CD1c-positive myeloid dendritic cell (primary cell): ENCODE measurements at regions not wholly inside any gene's neighbourhood (a gene's known extent, or its start where the extent isn't known, plus 50 kb on each side); places are given as distances from the start of the nearest gene placed in this dataset.

Experiments
- DNase-seq: peaks from one replicate; pipeline ENCODE4 v3.0.0-alpha.2; 2016; ENCODE audit errors: extremely low spot score

- DNase-seq = no peak
Measured at GRCh38 chr13:107743983-107744382, 471.4 kb downstream of the LIG4 start.

- DNase-seq = no peak
Measured at GRCh38 chr13:107743526-107743925, 471.8 kb downstream of the LIG4 start.

DNA sequence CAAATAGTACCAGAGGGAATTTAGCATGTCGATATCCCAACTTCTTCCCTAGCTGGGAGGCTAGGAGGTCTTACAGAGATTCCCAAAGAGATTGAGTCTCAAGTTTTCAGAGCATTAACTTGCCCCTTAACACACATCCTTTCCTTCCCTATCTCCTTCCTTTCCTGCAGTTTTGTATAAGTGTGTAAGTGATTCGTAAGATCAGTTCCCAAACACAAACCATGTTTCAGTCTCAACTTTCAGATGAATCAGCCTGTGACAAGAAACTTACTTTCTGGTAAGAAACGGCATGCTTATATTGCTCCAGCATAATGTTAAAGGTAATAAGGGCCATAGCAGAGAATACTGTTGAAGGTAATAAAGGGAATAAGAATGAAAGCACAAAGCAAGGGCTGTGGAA lies 472.2 kb downstream of the LIG4 start:
- DNase-seq = no peak

DNA sequence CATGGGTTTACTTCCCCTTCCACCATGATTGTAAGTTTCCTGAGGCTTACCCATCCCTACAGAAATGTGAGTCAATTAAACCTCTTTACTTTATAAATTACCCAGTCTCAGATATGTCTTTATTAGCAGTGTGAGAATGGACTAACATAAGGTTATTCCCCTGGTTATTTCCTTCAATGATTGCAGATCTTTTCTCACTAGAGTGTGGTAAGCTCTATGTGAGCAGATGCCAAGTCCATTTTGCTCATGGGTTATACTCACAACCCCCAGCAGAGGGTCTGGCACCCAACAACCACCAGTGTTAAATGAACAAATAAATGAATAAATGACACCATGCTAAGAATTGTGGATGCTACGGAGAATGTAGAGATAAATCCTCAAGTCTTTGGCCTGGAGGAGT lies 472.8 kb downstream of the LIG4 start:
- no peak for DNase-seq

- no peak for DNase-seq
Measured at GRCh38 chr13:107738004-107738403, 477.3 kb downstream of the LIG4 start.

- no peak for DNase-seq
Measured at GRCh38 chr13:107736731-107737130, 478.6 kb downstream of the LIG4 start.

DNA sequence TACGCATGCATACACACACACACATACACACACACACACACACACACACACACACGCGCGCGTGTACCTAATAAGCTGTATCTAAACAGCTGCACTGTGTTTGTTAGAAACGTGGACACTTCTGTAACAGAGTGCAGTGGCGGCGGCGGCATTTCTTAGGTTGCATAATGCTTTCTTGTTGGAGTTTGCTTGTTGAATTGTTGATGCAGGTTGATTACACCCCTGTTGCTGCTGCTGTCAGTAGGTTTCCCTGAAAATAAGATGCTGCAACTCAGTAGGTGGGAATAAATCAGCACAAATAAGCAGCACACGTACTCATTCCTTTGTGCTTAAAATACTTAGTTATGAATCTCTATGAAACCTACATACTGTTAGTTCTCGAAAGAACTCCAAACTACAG lies 479.2 kb downstream of the LIG4 start:
- DNase-seq = no peak

DNA sequence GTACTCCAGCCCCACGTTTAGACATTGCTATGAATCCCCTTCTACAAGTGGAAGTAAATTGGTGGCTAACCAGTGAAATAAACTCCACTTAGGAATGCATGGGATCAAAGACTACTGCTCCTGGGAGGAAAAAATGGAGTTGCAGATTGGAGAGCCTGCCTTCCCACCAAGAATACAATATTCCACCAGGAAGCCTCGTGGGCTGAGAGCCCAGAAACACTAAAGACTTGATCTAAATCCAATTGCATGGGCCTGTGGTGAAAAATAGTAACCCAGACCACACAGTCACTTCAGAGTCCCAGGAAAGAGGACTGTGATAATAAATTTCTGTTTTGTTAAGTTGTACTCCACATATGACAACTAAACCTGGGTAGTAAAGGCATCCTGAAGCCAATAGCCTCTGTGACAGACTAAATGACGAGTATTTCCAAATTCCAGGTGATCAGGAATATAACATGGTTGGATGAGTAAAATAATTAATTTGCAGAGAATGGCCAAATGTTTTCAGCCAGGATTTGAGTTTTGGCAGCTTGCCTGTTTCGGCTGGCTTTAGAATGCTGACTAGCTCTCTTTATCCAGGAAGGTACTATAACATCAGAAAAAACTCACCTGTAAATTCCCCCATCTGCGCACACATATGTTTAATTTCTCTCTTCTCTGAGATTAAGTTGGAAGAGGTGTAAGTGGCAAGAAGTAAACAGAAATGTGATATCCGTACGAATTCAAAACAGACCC lies 480.3 kb downstream of the LIG4 start:
- no peak for DNase-seq

DNA sequence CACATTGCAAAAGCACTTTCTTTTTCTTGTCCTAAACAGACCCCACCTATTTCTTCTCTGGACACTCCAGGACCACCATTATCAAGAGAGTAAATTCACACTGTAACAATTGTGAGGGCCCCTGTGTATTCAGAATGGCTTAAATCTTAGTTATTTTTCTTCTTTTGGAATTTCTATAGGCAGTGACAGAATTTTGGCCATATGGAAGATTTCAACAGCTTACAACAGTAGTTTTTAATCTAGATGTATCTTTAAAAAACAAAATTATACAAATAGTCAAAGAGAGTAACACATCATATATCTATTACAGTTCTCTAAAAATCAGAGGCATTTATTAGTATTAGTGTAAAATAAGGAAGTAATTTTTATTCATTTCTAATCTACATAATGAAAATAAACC lies 482.1 kb downstream of the LIG4 start:
- no peak for DNase-seq

GRCh38 chr13:107730813-107731212 lies 484.5 kb downstream of the LIG4 start:
- DNase-seq = no peak

- no peak for DNase-seq
Measured at GRCh38 chr13:107721125-107721869, 494.0 kb downstream of the LIG4 start.

- no peak for DNase-seq
Measured at GRCh38 chr13:107716741-107717140, 498.6 kb downstream of the LIG4 start.

DNA sequence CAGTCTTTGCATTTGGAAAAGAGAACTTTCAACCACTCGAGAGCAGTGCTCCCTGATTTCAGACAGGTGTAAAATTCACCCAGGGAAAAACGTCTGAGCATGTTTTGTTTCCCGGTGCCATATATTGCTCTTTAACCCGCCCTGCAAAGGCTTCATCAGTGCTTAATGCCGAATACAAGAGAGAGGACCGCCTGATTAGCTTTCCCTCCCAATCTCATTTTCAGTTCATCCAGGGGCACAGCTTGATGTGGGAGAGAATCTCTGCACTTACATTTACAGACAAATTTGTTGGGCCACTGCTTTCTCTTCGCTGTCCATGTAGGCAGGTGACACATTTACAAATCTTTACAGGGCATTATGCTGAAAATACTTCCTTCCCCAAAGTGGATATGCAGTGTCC lies 499.1 kb downstream of the LIG4 start:
- DNase-seq = no peak

DNA sequence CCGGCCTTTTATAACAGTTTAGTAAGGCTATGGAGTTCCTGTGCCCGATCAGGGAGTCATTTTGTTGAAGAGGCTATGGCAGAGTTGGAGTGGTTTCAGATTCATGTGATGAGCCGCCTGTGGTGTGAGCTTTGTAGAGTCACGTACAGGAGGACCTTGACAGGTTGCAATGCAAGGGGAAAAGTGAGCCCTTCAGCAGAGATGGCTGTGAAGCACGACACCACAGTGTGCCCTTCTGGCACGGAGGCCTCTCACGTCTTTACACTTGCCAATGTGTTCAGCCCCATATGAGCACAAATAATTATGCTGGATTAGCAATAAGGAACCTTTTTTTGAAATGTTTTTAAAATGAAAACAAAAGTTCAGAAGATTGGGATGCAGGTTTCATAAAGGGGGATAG lies 499.8 kb downstream of the LIG4 start:
- no peak for DNase-seq

GRCh38 chr13:107713314-107713713 lies 502.0 kb downstream of the LIG4 start:
- no peak for DNase-seq

DNA sequence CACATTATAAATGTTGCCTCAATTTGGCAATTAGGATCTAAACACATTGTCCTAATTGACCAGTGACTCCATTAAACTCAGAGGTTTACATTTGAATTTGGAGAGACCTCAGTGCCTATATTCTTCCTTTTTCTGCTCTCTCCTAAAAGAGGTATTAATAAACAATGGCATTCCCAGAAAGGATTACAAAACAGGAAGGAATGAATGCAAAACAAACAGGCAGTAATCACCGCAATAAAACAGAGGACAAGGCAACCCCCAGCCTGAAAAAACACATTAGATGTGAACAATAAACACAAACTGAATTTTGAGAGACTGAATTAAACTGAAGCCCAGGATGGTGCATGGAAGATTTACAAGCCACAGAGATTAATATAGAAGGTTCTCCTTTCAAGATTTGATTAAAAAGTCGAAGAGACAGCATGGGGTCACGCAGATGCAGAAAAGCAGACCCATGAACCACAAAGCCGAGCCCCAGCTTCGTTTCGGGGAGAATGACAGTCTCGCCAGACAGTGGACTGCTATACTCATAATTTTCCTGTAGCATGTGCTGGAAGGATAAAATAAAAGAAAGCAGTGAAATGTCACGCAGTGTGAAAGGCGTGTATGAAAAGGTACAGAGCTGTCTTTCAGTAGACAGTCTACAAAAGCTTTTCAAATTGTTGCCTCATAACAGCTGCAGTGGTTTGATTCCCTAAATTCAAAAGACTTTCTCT lies 503.0 kb downstream of the LIG4 start:
- DNase-seq = no peak

DNA sequence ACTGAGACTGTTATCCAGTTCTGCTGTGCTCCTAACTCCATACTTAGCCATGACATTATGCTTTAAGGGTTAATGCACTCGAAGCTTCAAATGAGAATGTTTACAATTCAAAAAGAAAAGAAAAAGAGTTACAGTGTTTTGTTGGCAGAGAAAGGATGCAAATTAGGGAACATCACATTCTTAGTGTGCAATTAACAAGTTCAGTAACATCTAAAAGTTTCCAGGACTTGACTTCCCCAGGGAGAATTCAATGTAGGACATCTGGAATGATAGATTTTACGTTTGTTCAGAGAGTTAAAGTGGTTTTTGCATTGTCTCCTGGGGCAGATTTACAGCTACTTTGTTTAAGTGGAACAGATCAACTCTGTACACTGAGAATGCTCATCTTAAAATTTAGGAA lies 525.2 kb downstream of the LIG4 start:
- DNase-seq = no peak

DNA sequence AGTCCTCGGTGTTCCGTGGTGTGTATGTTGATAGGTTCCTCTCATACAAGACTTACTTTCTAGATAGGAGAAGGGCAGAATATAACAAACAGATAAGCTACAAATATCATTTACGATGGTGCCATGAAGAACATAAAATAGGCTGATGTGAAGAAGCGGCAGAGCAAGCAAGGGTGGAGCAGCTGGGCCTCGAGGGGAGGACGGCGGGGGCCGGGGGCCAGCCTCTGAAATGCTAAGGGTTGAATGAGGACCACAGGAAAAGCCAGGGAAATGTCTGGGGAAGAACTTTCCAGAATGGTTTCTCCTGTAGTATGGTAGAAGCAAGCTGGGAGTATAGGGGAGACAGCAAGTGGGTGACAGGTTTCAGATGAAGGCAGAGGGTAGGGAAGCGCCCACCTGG lies 529.5 kb downstream of the LIG4 start:
- DNase-seq = no peak

DNA sequence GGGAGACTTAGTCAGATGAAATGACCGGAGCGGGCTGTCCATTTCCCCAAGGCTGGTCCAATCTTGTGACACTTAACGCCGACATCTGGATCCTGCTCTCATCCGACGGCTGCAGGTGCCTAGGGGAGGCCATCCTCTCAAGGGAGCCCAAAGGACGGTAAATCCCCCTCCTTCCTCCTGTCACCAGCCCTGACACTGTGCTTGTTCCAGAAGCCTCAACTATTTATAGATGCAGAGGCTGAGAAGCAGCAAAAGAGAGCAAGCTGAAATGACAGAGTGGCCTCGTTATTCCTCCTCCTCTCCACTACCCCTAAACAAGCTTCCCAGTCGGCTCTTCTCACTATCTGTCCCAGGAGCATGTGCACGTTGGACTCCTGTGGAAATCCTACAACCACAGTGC lies 533.7 kb downstream of the LIG4 start:
- DNase-seq = no peak

DNA sequence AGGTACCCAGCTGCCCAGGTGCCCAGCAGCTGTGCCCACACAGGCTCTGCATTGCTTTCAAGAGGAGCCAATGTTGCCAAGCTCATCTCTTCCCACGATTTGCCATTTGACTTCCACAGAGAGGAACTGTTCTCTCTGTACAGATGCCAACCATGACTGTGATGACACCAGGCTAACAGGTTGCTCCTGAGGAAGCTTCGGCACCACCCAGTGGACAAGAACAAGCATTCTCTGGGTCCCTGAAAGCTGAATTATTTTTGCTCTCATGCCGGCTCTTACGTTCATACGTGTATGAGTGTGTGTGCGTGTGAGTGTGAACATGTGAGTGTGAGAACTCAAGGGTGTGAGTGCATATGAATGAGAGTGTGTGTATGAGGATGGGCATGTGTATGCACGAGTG lies 535.2 kb downstream of the LIG4 start:
- no peak for DNase-seq

DNA sequence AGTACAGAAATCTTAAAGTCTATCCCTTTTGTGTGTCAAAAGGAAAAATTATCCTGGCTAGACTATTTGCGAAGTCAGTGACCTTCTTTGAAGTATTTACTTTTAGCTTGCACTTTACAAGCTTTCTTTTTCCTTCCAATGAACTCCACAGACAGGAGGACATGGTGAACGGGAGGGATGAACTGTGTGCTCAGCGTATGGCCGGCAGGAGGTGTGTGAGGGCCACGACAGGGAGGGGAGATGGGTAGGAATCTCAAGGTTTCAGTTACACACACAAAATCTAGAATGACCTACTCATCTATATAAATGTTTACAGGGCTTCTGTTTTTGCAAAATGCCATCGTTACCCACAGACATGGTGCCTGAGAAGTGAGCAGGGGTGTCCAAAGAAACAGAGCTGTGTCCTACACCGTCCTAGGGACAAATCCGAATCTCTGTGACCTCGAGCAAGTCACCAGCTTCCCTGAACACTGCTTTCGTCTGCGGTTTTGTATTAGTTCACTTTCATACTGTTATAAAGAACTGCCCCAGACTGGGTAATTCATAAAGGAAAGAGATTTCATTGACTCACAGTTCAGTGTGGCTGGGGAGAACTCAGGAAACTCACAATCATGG lies 537.2 kb downstream of the LIG4 start:
- DNase-seq = no peak

DNA sequence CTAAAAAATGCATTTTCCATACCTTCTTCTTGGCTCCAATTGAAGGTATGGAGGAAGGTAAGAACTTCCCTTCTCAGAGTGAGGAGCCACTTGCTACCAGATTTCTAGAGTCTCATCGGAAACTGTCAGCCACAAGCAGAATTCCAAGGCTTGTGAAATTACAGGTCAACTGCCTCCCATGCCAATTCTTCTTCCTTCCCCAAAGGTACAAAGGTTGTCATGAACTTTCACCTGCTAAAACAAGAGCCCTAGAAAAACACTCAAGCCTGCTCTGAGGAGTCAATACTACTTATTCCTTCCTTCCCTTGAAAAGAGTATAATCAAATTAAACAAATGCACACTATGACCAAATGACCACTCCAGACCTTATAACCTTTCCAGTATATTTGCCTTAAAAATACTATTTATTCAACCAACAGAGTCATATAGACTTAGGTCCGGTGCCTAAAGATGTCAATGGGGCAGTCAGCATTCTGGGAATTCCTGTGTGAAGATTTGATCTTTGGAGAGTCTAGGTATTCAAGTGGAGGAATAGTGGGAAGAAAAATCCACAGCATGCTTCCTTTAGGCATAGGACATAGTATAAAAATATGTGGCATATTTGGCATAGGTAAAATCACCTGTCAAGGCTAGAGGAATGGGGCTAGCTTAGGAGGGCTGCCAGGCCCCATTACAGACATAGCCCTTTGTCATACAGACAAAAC lies 539.3 kb downstream of the LIG4 start:
- DNase-seq = no peak
